H1 (cell line): ENCODE measurements at regions not wholly inside any gene's neighbourhood (a gene's known extent, or its start where the extent isn't known, plus 50 kb on each side); places are given as distances from the start of the nearest gene placed in this dataset.

ENCODE experiments used
- BRCA1 ChIP-seq: IDR thresholded peaks from 2 replicates; pipeline ENCODE4 v1.6.1; 2012; ENCODE audit warnings: low read depth, low read length, improper control_type of control experiment
- CREB1 ChIP-seq: IDR thresholded peaks from 2 replicates; pipeline ENCODE4 v1.6.1; 2012; ENCODE audit warnings: inconsistent platforms
- CTBP2 ChIP-seq: IDR thresholded peaks from 2 replicates; pipeline ENCODE4 v1.7.0; 2011; ENCODE audit warnings: borderline replicate concordance, mild to moderate bottlenecking, moderate library complexity, mixed read lengths, low read length; ENCODE audit not compliant: insufficient read depth, insufficient read length
- RAD21 ChIP-seq, 2 experiments: IDR thresholded peaks in 1 of 2; conservative IDR thresholded peaks in 1 of 2; 2 replicates each; pipeline ENCODE4 v1.6.1; 2011; ENCODE audit warnings: low read depth in 2 of 2, low read length in 2 of 2, improper control_type of control experiment in 1 of 2, inconsistent platforms in 1 of 2, mild to moderate bottlenecking in 1 of 2, moderate library complexity in 1 of 2
- RXRA ChIP-seq: IDR thresholded peaks from 2 replicates; pipeline ENCODE4 v1.6.1; 2011; ENCODE audit warnings: low read depth, mild to moderate bottlenecking, low read length, moderate library complexity; ENCODE audit not compliant: insufficient read depth
- SAP30 ChIP-seq: fragments of 300-600 bp; sonication (generic); IDR thresholded peaks from 2 replicates; pipeline ENCODE4 v1.7.1; 2012; ENCODE audit warnings: low read length, moderate library complexity, mild to moderate bottlenecking, inconsistent platforms; ENCODE audit not compliant: insufficient read depth, insufficient replicate concordance
- SRF ChIP-seq: IDR thresholded peaks from 2 replicates; pipeline ENCODE4 v1.6.1; 2011; ENCODE audit warnings: mild to moderate bottlenecking, low read depth, low read length, moderate library complexity

GRCh38 chr17:79395545-79395944, 215.3 kb downstream of the RBFOX3 start (continued):
- no peak for TF ChIP-seq BRCA1
- TF ChIP-seq SRF, result no peak
- no peak for TF ChIP-seq SAP30
- TF ChIP-seq RXRA, result no peak
- no peak for TF ChIP-seq CTBP2
- TF ChIP-seq CREB1, result no peak
- no peak for TF ChIP-seq RAD21 (IDR thresholded peaks at IDR 0.05 in 1 of 2, conservative IDR thresholded peaks at IDR 0.05 in 1 of 2; ENCODE audit: low read depth in 2 of 2, low read length in 2 of 2)
